ENCODE measurements at regions not wholly inside any gene's neighbourhood (a gene's known extent, or its start where the extent isn't known, plus 50 kb on each side); places are given as distances from the start of the nearest gene placed in this dataset.

- DNase-seq (no peak), ATAC-seq (no peak)
- Mint-ChIP-seq H3K4me3 (no peak overlapping the region), H3K27ac (no peak overlapping the region), H3K27me3 (no peaks in the 10 kb centered on the region), H3K4me1 (no peaks in the 10 kb centered on the region), H3K9me3 (peaks cover under 1 to 7% of the 10 kb centered on the region in 2 donors)
Measured at GRCh38 chr3:96169111-96169766, 645.2 kb upstream of the EPHA6 start.

DNA sequence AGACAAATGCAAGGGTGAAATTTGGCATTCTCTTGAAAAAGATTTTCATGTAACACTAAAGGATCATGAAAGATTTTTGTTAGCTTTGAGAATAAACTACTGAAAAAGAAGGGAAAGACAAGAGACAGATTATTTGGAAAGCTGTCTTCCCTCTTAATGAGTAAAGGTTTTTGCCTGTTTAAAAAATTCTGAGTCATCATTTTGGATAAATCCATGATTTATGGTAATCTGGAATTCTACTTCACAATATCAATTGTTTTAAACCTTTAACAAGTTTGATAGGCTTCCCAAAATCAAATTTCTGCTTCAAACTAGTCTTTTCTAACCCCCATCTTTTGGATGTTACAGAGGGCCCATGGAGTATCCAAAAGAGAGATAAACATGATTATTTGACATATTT is 641.5 kb upstream of the EPHA6 start:
- H3K27me3 Mint-ChIP-seq = no peaks in the 10 kb centered on the region
- H3K4me3 Mint-ChIP-seq = no peak overlapping the region
- no peak overlapping the region for H3K27ac Mint-ChIP-seq
- peaks cover 0 to 15% of the 10 kb centered on the region in 2 donors for H3K9me3 Mint-ChIP-seq
- DNase-seq (no peak), ATAC-seq (no peak)
- H3K4me1 Mint-ChIP-seq = no peaks in the 10 kb centered on the region

GRCh38 chr3:96175500-96175899 is 638.9 kb upstream of the EPHA6 start:
- DNase-seq (no peak), ATAC-seq (no peak)
- Mint-ChIP-seq H3K27me3 (no peaks in the 10 kb centered on the region), H3K4me1 (no peaks in the 10 kb centered on the region), H3K9me3 (peaks cover 0 to 15% of the 10 kb centered on the region in 2 donors), H3K4me3 (no peak overlapping the region), H3K27ac (no peak overlapping the region)

DNA sequence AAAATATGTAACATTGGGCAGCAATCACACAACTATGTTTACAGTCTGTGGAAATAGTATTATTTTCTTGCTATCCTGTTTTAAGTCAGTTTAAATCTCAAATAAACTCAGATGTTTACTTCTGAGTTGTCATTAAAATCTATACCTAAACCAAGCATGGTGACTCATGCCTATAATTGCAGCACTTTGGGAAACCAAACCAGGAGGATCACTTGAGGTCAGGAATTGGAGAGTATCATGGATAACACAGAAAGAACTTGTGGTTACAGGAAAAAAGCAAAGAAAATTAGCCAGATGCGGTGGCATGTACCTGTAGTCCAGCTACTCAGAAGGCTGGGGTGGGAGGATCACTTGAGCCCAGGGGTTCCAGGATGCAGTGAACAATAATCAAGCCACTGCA is 631.6 kb upstream of the EPHA6 start:
- no peak for DNase-seq
- no peak for ATAC-seq
- no peaks in the 10 kb centered on the region for H3K27me3 Mint-ChIP-seq
- no peak overlapping the region for H3K4me3 Mint-ChIP-seq
- peaks cover 0 to 14% of the 10 kb centered on the region in 2 donors for H3K9me3 Mint-ChIP-seq
- H3K4me1 Mint-ChIP-seq = no peaks in the 10 kb centered on the region
- no peak overlapping the region for H3K27ac Mint-ChIP-seq

GRCh38 chr3:96183871-96184270 is 630.5 kb upstream of the EPHA6 start:
- H3K4me1 Mint-ChIP-seq = no peaks in the 10 kb centered on the region
- no peak overlapping the region for H3K27ac Mint-ChIP-seq
- ATAC-seq (no peak), DNase-seq (no peak)
- H3K9me3 Mint-ChIP-seq = peaks cover 0 to 18% of the 10 kb centered on the region in 2 donors
- no peaks in the 10 kb centered on the region for H3K27me3 Mint-ChIP-seq
- H3K4me3 Mint-ChIP-seq = no peak overlapping the region

- Mint-ChIP-seq H3K27ac (no peak overlapping the region), H3K9me3 (peaks cover 8 to 14% of the 10 kb centered on the region in 2 donors), H3K4me3 (no peak overlapping the region), H3K27me3 (no peaks in the 10 kb centered on the region), H3K4me1 (no peaks in the 10 kb centered on the region)
- DNase-seq (no peak), ATAC-seq (no peak)
Measured at GRCh38 chr3:96190024-96190616, 624.3 kb upstream of the EPHA6 start.

- no peak overlapping the region for H3K4me3 Mint-ChIP-seq
- no peak for ATAC-seq
Measured at GRCh38 chr3:96192966-96193550, 621.3 kb upstream of the EPHA6 start.

DNA sequence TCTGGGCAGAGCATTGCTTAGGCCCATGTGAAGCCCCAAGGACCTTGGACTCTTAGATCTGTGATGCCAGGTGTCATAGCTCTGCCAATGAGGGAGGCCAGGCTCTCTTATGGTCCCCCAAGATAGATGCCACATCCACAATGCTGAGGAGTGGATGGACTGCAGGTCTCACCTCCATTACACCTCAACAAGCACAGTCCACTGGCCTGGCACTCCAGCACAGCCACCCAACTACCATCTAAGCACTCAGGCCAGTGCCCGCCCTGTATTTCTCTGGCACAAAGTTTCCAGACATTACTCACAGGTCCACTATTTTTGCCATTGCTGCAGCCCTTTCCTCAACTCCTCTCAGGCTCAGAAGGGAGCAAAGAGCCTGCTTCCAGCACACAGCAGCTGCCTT is 613.5 kb upstream of the EPHA6 start:
- DNase-seq (no peak), ATAC-seq (no peak)
- H3K9me3 Mint-ChIP-seq = peaks cover 24 to 34% of the 10 kb centered on the region in 2 donors
- H3K4me1 Mint-ChIP-seq = no peaks in the 10 kb centered on the region
- no peaks in the 10 kb centered on the region for H3K27me3 Mint-ChIP-seq
- no peak overlapping the region for H3K4me3 Mint-ChIP-seq
- H3K27ac Mint-ChIP-seq = no peak overlapping the region

More at GRCh38 chr3:96192966-96193550, 621.3 kb upstream of the EPHA6 start:
- Mint-ChIP-seq H3K4me1 (no peaks in the 10 kb centered on the region), H3K9me3 (peaks cover 3 to 8% of the 10 kb centered on the region in 2 donors), H3K27me3 (no peaks in the 10 kb centered on the region), H3K27ac (no peak overlapping the region)
- no peak for DNase-seq

DNA sequence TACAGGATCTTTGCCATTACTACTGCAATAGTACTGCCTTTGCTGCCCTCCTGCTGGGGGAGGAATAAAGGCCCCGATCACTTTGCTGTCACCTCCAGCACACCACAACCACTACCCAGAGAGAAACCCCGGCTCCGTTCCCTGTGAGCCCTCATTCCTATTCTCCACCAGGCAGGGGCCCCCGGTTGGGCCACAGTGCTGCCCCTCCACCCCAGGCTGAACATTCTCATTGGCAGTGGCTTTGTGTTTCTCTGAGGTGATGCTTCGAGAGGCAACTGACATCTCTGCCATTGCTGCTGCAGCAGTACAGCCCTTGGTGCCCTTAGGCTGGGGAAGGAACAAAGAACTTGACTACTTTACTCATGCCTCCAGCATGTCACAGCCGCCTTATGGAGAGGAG is 612.9 kb upstream of the EPHA6 start:
- Mint-ChIP-seq H3K4me3 (no peak overlapping the region), H3K27ac (no peak overlapping the region), H3K27me3 (no peaks in the 10 kb centered on the region), H3K9me3 (peaks cover 24 to 34% of the 10 kb centered on the region in 2 donors), H3K4me1 (no peaks in the 10 kb centered on the region)
- no peak for DNase-seq
- no peak for ATAC-seq

GRCh38 chr3:96202181-96202580 is 612.2 kb upstream of the EPHA6 start:
- Mint-ChIP-seq H3K27ac (no peak overlapping the region), H3K27me3 (no peaks in the 10 kb centered on the region), H3K9me3 (peaks cover 24 to 34% of the 10 kb centered on the region in 2 donors), H3K4me1 (no peaks in the 10 kb centered on the region), H3K4me3 (no peak overlapping the region)
- no peak for ATAC-seq
- no peak for DNase-seq

- Mint-ChIP-seq H3K27me3 (no peaks in the 10 kb centered on the region), H3K4me3 (no peak overlapping the region), H3K27ac (no peak overlapping the region), H3K9me3 (peaks cover 6 to 7% of the 10 kb centered on the region in 2 donors), H3K4me1 (no peaks in the 10 kb centered on the region)
- DNase-seq (no peak), ATAC-seq (no peak)
Measured at GRCh38 chr3:96209699-96210098, 604.7 kb upstream of the EPHA6 start.

DNA sequence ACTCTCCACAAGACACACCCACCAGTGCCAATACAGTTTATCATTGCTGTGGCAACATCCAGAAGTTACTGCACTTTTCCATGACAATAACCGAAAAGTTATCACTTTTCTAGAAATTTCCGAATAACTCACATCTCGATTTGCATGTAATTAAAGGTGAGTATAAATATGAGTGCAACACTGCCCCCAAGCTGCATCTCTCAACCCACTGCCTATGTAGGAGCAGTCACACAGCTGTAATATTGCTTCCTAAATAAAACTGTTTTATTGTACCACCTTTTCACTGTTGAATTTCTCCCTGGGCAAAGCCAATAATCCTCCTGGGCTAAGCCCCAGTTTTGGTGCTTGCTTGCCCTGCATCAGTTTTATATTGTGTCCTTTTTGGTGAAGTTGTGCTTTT is 601.0 kb upstream of the EPHA6 start:
- ATAC-seq (no peak), DNase-seq (no peak)
- H3K27ac Mint-ChIP-seq = no peak overlapping the region
- no peak overlapping the region for H3K4me3 Mint-ChIP-seq
- peaks cover 10 to 13% of the 10 kb centered on the region in 2 donors for H3K9me3 Mint-ChIP-seq
- no peaks in the 10 kb centered on the region for H3K4me1 Mint-ChIP-seq
- H3K27me3 Mint-ChIP-seq = no peaks in the 10 kb centered on the region

GRCh38 chr3:96214941-96215340 is 599.5 kb upstream of the EPHA6 start:
- ATAC-seq (no peak), DNase-seq (no peak)
- Mint-ChIP-seq H3K27ac (no peak overlapping the region), H3K9me3 (peaks cover 7 to 13% of the 10 kb centered on the region in 2 donors), H3K27me3 (no peaks in the 10 kb centered on the region), H3K4me3 (no peak overlapping the region), H3K4me1 (no peaks in the 10 kb centered on the region)

- H3K27me3 Mint-ChIP-seq = no peaks in the 10 kb centered on the region
- ATAC-seq = no peak
- peaks cover 0 to 6% of the 10 kb centered on the region in 2 donors for H3K9me3 Mint-ChIP-seq
- DNase-seq = no peak
- no peaks in the 10 kb centered on the region for H3K4me1 Mint-ChIP-seq
- H3K27ac Mint-ChIP-seq = no peak overlapping the region
- no peak overlapping the region for H3K4me3 Mint-ChIP-seq
Measured at GRCh38 chr3:96225494-96225893, 588.9 kb upstream of the EPHA6 start.

DNA sequence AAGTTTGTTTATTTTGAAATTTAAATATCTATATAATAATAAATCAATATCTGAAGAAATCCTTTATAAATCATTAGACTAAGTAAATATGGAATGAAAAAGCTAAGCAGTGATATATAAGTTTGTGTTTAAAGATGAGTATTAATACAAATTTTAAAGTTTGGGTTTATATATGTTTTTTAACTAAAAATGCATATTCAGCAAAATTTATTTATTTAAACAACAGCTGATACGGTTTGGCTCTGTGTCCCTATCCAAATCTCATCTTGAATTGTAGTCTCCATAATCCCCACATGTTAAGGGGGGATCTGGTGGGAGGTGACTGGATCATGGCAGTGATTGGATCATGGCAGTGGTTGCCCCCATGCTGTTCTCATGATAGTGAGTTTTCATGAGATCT is 580.7 kb upstream of the EPHA6 start:
- H3K4me1 Mint-ChIP-seq = no peaks in the 10 kb centered on the region
- ATAC-seq (no peak), DNase-seq (no peak)
- H3K4me3 Mint-ChIP-seq = no peak overlapping the region
- no peaks in the 10 kb centered on the region for H3K27me3 Mint-ChIP-seq
- peaks cover 0 to 5% of the 10 kb centered on the region in 2 donors for H3K9me3 Mint-ChIP-seq
- no peak overlapping the region for H3K27ac Mint-ChIP-seq

- H3K27me3 Mint-ChIP-seq = no peaks in the 10 kb centered on the region
Measured at GRCh38 chr3:96236522-96236921, 577.9 kb upstream of the EPHA6 start.

More at GRCh38 chr3:96236522-96236921, 577.9 kb upstream of the EPHA6 start:
- Mint-ChIP-seq H3K9me3 (peaks cover 0 to 5% of the 10 kb centered on the region in 2 donors), H3K4me3 (no peak overlapping the region), H3K27ac (no peak overlapping the region), H3K4me1 (no peaks in the 10 kb centered on the region)
- no peak for DNase-seq
- no peak for ATAC-seq
